ENCODE measurements at regions not wholly inside any gene's neighbourhood (a gene's known extent, or its start where the extent isn't known, plus 50 kb on each side); places are given as distances from the start of the nearest gene placed in this dataset.

DNA sequence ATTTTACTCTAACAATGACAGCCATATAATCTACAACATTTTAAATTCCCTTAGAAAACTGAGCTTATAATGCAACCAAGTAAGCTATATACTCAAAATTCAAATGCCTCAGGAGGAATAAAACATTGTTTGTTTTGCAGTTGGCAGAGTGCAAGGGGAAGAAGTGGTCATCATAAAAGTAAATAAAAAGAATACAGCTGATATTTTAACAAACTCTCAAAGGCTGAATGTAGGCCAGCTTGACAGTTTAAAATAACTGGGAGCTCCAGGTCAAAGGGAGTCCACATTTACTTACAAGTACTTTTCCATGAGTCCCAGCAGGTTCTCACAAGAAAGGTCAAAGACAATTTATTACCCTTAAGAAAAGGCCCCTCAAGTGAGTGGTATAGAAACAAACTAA, 589.8 kb downstream of the BCKDHB start:
- TF ChIP-seq POLR2AphosphoS5 (IDR thresholded peaks at IDR 0.05) (no peak), POLR2A (IDR thresholded peaks at IDR 0.05) (no peak), EP300 (IDR thresholded peaks at IDR 0.05) (no peak)
- TF ChIP-seq, protein P1, sequence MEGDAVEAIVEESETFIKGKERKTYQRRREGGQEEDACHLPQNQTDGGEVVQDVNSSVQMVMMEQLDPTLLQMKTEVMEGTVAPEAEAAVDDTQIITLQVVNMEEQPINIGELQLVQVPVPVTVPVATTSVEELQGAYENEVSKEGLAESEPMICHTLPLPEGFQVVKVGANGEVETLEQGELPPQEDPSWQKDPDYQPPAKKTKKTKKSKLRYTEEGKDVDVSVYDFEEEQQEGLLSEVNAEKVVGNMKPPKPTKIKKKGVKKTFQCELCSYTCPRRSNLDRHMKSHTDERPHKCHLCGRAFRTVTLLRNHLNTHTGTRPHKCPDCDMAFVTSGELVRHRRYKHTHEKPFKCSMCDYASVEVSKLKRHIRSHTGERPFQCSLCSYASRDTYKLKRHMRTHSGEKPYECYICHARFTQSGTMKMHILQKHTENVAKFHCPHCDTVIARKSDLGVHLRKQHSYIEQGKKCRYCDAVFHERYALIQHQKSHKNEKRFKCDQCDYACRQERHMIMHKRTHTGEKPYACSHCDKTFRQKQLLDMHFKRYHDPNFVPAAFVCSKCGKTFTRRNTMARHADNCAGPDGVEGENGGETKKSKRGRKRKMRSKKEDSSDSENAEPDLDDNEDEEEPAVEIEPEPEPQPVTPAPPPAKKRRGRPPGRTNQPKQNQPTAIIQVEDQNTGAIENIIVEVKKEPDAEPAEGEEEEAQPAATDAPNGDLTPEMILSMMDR (IDR thresholded peaks at IDR 0.05): no peak

All from stomach (tissue), 4 donors.